ENCODE measurements at regions not wholly inside any gene's neighbourhood (a gene's known extent, or its start where the extent isn't known, plus 50 kb on each side); places are given as distances from the start of the nearest gene placed in this dataset.
"Not testable (repeated sequence)": the region's sequence is repeated elsewhere in the genome, so short reads cannot be mapped to it uniquely, and the experiment has no call there.

GRCh38 chrX:125436855-125437254 lies 117.2 kb downstream of the TEX13C start:
- no peak overlapping the region for H3K27ac ChIP-seq (ENCODE audit: insufficient read depth, low read length, poor library complexity, severe bottlenecking)
- no peaks in the 10 kb centered on the region for H3K9me3 ChIP-seq (ENCODE audit: control insufficient read depth in 2 of 2, low read length in 2 of 2)
- no peaks in the 10 kb centered on the region for H3K27me3 Mint-ChIP-seq
- H3K36me3 Mint-ChIP-seq, result no peaks in the 10 kb centered on the region
- no peaks in the 10 kb centered on the region for H3K4me1 Mint-ChIP-seq
- peak in 1 of 3 donors; percentile 24 for DNase-seq
- no peaks in the 10 kb centered on the region for H3K27me3 ChIP-seq (ENCODE audit: control insufficient read depth, insufficient read depth, low read length)
- no peak overlapping the region for H3K4me3 ChIP-seq (ENCODE audit: low read depth, low read length)
- no peaks in the 10 kb centered on the region for H3K36me3 ChIP-seq (ENCODE audit: control insufficient read depth, insufficient read depth, low read length)
- peaks cover 0 to 1% (median 0%) of the 10 kb centered on the region in 7 donors for H3K9me3 Mint-ChIP-seq
- H3K4me3 Mint-ChIP-seq, result no peak overlapping the region
- H3K4me1 ChIP-seq (ENCODE audit: control insufficient read depth, insufficient read depth, low read length, poor library complexity, severe bottlenecking), result no peaks in the 10 kb centered on the region
- no peak for ATAC-seq (ENCODE audit: low read depth in 2 of 2)
- no peak overlapping the region for H3K27ac Mint-ChIP-seq

- H3K9me3 Mint-ChIP-seq, result no peaks in the 10 kb centered on the region
- no peaks in the 10 kb centered on the region for H3K27me3 ChIP-seq (ENCODE audit: control insufficient read depth, insufficient read depth, low read length)
- no peaks in the 10 kb centered on the region for H3K9me3 ChIP-seq (ENCODE audit: control insufficient read depth in 2 of 2, low read length in 2 of 2)
- no peaks in the 10 kb centered on the region for H3K36me3 ChIP-seq (ENCODE audit: control insufficient read depth, insufficient read depth, low read length)
- ATAC-seq (ENCODE audit: low read depth in 2 of 2) (no peak), DNase-seq (no peak)
- H3K4me1 ChIP-seq (ENCODE audit: control insufficient read depth, insufficient read depth, low read length, poor library complexity, severe bottlenecking), result no peaks in the 10 kb centered on the region
- H3K4me3 ChIP-seq (ENCODE audit: low read depth, low read length), result no peak overlapping the region
- H3K27ac ChIP-seq (ENCODE audit: insufficient read depth, low read length, poor library complexity, severe bottlenecking), result no peak overlapping the region
- no peaks in the 10 kb centered on the region for H3K36me3 Mint-ChIP-seq
- no peak overlapping the region for H3K4me3 Mint-ChIP-seq
- no peaks in the 10 kb centered on the region for H3K4me1 Mint-ChIP-seq
- H3K27ac Mint-ChIP-seq, result no peak overlapping the region
- H3K27me3 Mint-ChIP-seq, result no peaks in the 10 kb centered on the region
These were observed 119.7 kb downstream of the TEX13C start for GRCh38 chrX:125439194-125439849.

GRCh38 chrX:125444659-125445058 lies 125.0 kb downstream of the TEX13C start:
- Histone ChIP-seq H3K4me1 (ENCODE audit: control insufficient read depth, insufficient read depth, low read length, poor library complexity, severe bottlenecking) (no peaks in the 10 kb centered on the region), H3K27ac (ENCODE audit: insufficient read depth, low read length, poor library complexity, severe bottlenecking) (no peak overlapping the region), H3K36me3 (ENCODE audit: control insufficient read depth, insufficient read depth, low read length) (no peaks in the 10 kb centered on the region), H3K4me3 (ENCODE audit: low read depth, low read length) (no peak overlapping the region), H3K9me3 (ENCODE audit: control insufficient read depth in 2 of 2, low read length in 2 of 2) (no peaks in the 10 kb centered on the region), H3K27me3 (ENCODE audit: control insufficient read depth, insufficient read depth, low read length) (no peaks in the 10 kb centered on the region)
- Mint-ChIP-seq H3K9me3 (peaks cover 0 to 6% (median 1%) of the 10 kb centered on the region in 7 donors), H3K36me3 (no peaks in the 10 kb centered on the region), H3K27me3 (no peaks in the 10 kb centered on the region), H3K27ac (no peak overlapping the region), H3K4me3 (no peak overlapping the region), H3K4me1 (no peaks in the 10 kb centered on the region)
- no peak for ATAC-seq (ENCODE audit: low read depth in 2 of 2)
- no peak for DNase-seq

GRCh38 chrX:125475482-125475881 lies 155.8 kb downstream of the TEX13C start:
- no peak overlapping the region for H3K27ac Mint-ChIP-seq

GRCh38 chrX:125492439-125492838 lies 172.8 kb downstream of the TEX13C start:
- Mint-ChIP-seq H3K27ac (no peak overlapping the region), H3K9me3 (peaks cover 0 to 3% (median 0%) of the 10 kb centered on the region in 7 donors), H3K36me3 (no peaks in the 10 kb centered on the region), H3K27me3 (no peaks in the 10 kb centered on the region), H3K4me1 (no peaks in the 10 kb centered on the region), H3K4me3 (no peak overlapping the region)
- Histone ChIP-seq H3K4me1 (ENCODE audit: control insufficient read depth, insufficient read depth, low read length, poor library complexity, severe bottlenecking) (no peaks in the 10 kb centered on the region), H3K27me3 (ENCODE audit: control insufficient read depth, insufficient read depth, low read length) (no peaks in the 10 kb centered on the region), H3K9me3 (ENCODE audit: control insufficient read depth in 2 of 2, low read length in 2 of 2) (no peaks in the 10 kb centered on the region), H3K27ac (ENCODE audit: insufficient read depth, low read length, poor library complexity, severe bottlenecking) (no peak overlapping the region), H3K4me3 (ENCODE audit: low read depth, low read length) (no peak overlapping the region), H3K36me3 (ENCODE audit: control insufficient read depth, insufficient read depth, low read length) (no peaks in the 10 kb centered on the region)
- no peak for ATAC-seq (ENCODE audit: low read depth in 2 of 2)
- DNase-seq, result no peak

More at GRCh38 chrX:125475482-125475881, 155.8 kb downstream of the TEX13C start:
- H3K4me1 Mint-ChIP-seq, result no peaks in the 10 kb centered on the region
- H3K36me3 Mint-ChIP-seq, result no peaks in the 10 kb centered on the region
- no peaks in the 10 kb centered on the region for H3K27me3 Mint-ChIP-seq
- no peaks in the 10 kb centered on the region for H3K9me3 Mint-ChIP-seq
- DNase-seq, result no peak
- H3K36me3 ChIP-seq (ENCODE audit: control insufficient read depth, insufficient read depth, low read length), result no peaks in the 10 kb centered on the region
- no peak for ATAC-seq (ENCODE audit: low read depth in 2 of 2)
- H3K4me3 Mint-ChIP-seq, result no peak overlapping the region
- H3K4me3 ChIP-seq (ENCODE audit: low read depth, low read length), result no peak overlapping the region
- no peaks in the 10 kb centered on the region for H3K4me1 ChIP-seq (ENCODE audit: control insufficient read depth, insufficient read depth, low read length, poor library complexity, severe bottlenecking)
- H3K9me3 ChIP-seq (ENCODE audit: control insufficient read depth in 2 of 2, low read length in 2 of 2), result no peaks in the 10 kb centered on the region
- no peak overlapping the region for H3K27ac ChIP-seq (ENCODE audit: insufficient read depth, low read length, poor library complexity, severe bottlenecking)
- H3K27me3 ChIP-seq (ENCODE audit: control insufficient read depth, insufficient read depth, low read length), result no peaks in the 10 kb centered on the region

GRCh38 chrX:125493004-125493403 lies 173.3 kb downstream of the TEX13C start:
- not testable (repeated sequence) for ATAC-seq (ENCODE audit: low read depth in 2 of 2); H3K9me3 Mint-ChIP-seq; H3K4me3 Mint-ChIP-seq; H3K4me1 Mint-ChIP-seq; H3K4me1 ChIP-seq (ENCODE audit: control insufficient read depth, insufficient read depth, low read length, poor library complexity, severe bottlenecking); H3K27ac ChIP-seq (ENCODE audit: insufficient read depth, low read length, poor library complexity, severe bottlenecking); DNase-seq; H3K4me3 ChIP-seq (ENCODE audit: low read depth, low read length); H3K9me3 ChIP-seq (ENCODE audit: control insufficient read depth in 2 of 2, low read length in 2 of 2); H3K27me3 Mint-ChIP-seq; H3K27me3 ChIP-seq (ENCODE audit: control insufficient read depth, insufficient read depth, low read length); H3K36me3 ChIP-seq (ENCODE audit: control insufficient read depth, insufficient read depth, low read length); H3K36me3 Mint-ChIP-seq; H3K27ac Mint-ChIP-seq

GRCh38 chrX:125497667-125498066 lies 178.0 kb downstream of the TEX13C start:
- peaks cover 4% of the 10 kb centered on the region for H3K27me3 Mint-ChIP-seq
- no peak overlapping the region for H3K27ac ChIP-seq (ENCODE audit: insufficient read depth, low read length, poor library complexity, severe bottlenecking)
- H3K4me1 Mint-ChIP-seq, result no peaks in the 10 kb centered on the region
- H3K36me3 ChIP-seq (ENCODE audit: control insufficient read depth, insufficient read depth, low read length), result no peaks in the 10 kb centered on the region
- no peaks in the 10 kb centered on the region for H3K4me1 ChIP-seq (ENCODE audit: control insufficient read depth, insufficient read depth, low read length, poor library complexity, severe bottlenecking)
- DNase-seq (no peak), ATAC-seq (ENCODE audit: low read depth in 2 of 2) (no peak)
- H3K4me3 Mint-ChIP-seq, result no peak overlapping the region
- H3K4me3 ChIP-seq (ENCODE audit: low read depth, low read length), result no peak overlapping the region
- H3K27me3 ChIP-seq (ENCODE audit: control insufficient read depth, insufficient read depth, low read length), result no peaks in the 10 kb centered on the region
- H3K9me3 Mint-ChIP-seq, result peaks cover 0 to 4% (median 2%) of the 10 kb centered on the region in 7 donors
- no peaks in the 10 kb centered on the region for H3K36me3 Mint-ChIP-seq
- H3K27ac Mint-ChIP-seq, result no peak overlapping the region
- H3K9me3 ChIP-seq (ENCODE audit: control insufficient read depth in 2 of 2, low read length in 2 of 2), result no peaks in the 10 kb centered on the region

GRCh38 chrX:125503769-125504168 lies 184.1 kb downstream of the TEX13C start:
- no peaks in the 10 kb centered on the region for H3K9me3 ChIP-seq (ENCODE audit: control insufficient read depth in 2 of 2, low read length in 2 of 2)
- H3K36me3 ChIP-seq (ENCODE audit: control insufficient read depth, insufficient read depth, low read length), result no peaks in the 10 kb centered on the region
- no peaks in the 10 kb centered on the region for H3K4me1 ChIP-seq (ENCODE audit: control insufficient read depth, insufficient read depth, low read length, poor library complexity, severe bottlenecking)
- peaks cover 4% of the 10 kb centered on the region for H3K27me3 Mint-ChIP-seq
- H3K4me1 Mint-ChIP-seq, result no peaks in the 10 kb centered on the region
- H3K27ac ChIP-seq (ENCODE audit: insufficient read depth, low read length, poor library complexity, severe bottlenecking), result no peak overlapping the region
- H3K4me3 ChIP-seq (ENCODE audit: low read depth, low read length), result no peak overlapping the region
- no peaks in the 10 kb centered on the region for H3K27me3 ChIP-seq (ENCODE audit: control insufficient read depth, insufficient read depth, low read length)
- H3K27ac Mint-ChIP-seq, result no peak overlapping the region
- DNase-seq (no peak), ATAC-seq (ENCODE audit: low read depth in 2 of 2) (no peak)
- no peaks in the 10 kb centered on the region for H3K36me3 Mint-ChIP-seq
- peaks cover 0 to 4% (median 1%) of the 10 kb centered on the region in 7 donors for H3K9me3 Mint-ChIP-seq
- H3K4me3 Mint-ChIP-seq, result no peak overlapping the region
